Fibroblast of villous mesenchyme (primary cell): ENCODE measurements at regions not wholly inside any gene's neighbourhood (a gene's known extent, or its start where the extent isn't known, plus 50 kb on each side); places are given as distances from the start of the nearest gene placed in this dataset.

Experiments
- DNase-seq: peaks from one replicate; pipeline ENCODE4 v3.0.0-alpha.2; 2010; ENCODE audit warnings: low read depth
- H3K4me3 ChIP-seq: 2 replicates; pipeline ENCODE4 v1.5.1; 2011; ENCODE audit warnings: low read depth, mild to moderate bottlenecking, low read length
- TF ChIP-seq, protein P1 (sequence below): IDR thresholded peaks from 2 replicates; pipeline ENCODE4 v1.5.1; 2012; ENCODE audit warnings: low read depth, mild to moderate bottlenecking, low read length; ENCODE audit not compliant: insufficient read depth

DNA sequence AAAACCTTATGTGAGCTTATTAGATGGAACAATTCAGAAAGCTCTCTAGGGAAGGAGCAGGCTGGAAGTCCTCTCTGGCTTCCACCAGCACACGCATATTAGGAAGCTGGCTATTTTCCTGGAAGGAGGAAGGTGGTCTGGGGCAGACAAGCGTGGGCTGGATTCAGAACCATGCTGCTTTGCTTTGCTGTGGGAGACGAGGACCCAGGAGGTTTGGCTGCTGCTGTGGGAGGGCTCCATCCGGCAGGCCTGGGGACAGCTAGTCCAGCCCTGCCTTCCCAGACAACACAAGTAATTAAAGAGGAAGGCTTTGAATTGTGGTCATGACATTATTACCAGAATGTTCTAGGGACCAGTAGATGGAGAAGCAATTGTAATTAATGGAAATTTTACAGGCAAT, 238.8 kb upstream of the MYT1L start:
- H3K4me3 ChIP-seq: no peak overlapping the region
- TF ChIP-seq, protein P1, sequence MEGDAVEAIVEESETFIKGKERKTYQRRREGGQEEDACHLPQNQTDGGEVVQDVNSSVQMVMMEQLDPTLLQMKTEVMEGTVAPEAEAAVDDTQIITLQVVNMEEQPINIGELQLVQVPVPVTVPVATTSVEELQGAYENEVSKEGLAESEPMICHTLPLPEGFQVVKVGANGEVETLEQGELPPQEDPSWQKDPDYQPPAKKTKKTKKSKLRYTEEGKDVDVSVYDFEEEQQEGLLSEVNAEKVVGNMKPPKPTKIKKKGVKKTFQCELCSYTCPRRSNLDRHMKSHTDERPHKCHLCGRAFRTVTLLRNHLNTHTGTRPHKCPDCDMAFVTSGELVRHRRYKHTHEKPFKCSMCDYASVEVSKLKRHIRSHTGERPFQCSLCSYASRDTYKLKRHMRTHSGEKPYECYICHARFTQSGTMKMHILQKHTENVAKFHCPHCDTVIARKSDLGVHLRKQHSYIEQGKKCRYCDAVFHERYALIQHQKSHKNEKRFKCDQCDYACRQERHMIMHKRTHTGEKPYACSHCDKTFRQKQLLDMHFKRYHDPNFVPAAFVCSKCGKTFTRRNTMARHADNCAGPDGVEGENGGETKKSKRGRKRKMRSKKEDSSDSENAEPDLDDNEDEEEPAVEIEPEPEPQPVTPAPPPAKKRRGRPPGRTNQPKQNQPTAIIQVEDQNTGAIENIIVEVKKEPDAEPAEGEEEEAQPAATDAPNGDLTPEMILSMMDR: no peak
- no peak for DNase-seq

DNA sequence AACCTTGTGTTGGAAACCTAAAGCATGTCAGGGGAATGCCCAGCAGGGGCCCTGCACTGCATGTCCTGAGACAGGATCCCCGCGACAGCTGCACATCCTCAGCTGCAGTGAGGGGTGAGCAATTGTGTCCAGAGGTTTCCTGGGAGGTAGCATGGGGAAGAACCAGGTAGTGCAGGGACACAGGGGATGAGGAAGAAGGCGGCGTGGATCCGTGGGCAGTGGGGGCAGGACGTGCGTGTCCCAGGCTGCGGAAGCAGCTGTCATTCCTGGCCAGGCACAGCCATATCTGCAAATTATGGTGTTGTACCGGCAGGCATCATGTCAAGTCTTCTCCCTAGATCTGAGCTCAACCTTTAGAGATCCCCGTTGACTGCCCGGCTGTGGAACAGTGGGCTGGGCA, 238.2 kb upstream of the MYT1L start:
- DNase-seq: no peak
- no peak overlapping the region for H3K4me3 ChIP-seq
- TF ChIP-seq, protein P1: no peak

DNA sequence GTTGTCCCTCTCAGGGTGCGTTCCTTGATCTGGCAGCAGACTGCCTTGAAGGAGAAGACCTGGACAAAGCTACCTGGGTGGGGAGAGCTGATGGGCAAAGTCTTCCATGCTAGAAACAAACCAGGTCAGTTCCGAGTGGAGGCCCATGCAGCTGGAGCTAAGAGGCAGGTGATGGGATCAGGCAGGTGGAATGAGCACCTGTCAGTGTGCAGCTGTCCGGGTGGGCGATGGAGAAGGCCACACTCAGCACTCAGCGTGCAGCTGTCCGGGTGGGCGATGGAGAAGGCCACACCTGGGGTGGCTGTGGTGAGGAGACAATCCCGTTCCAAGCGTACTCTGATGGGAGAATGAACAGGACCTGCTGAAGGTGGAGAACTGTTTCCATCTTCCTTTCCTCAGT, 237.3 kb upstream of the MYT1L start:
- DNase-seq: no peak
- H3K4me3 ChIP-seq: no peak overlapping the region
- TF ChIP-seq, protein P1: no peak

DNA sequence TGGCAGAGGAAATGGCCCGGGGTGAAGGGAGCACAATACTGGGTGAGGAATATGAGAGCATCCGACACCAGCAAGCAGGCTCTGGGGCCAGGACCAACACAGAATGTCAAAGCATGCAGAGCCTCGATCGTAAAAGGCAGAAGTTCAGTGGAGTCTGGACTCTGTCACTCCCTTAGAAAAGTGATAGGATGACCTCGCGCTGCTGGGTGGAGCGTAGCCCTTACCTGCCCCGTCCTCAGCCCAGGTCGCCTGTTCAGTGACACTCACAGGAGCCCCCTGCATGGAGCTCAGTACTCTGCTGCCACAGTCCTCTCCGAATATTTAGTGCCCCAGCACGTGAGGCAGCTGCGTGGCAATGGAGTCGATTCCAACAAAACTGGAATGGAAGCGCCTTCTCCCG, 236.7 kb upstream of the MYT1L start:
- no peak overlapping the region for H3K4me3 ChIP-seq
- DNase-seq: no peak
- TF ChIP-seq, protein P1: no peak

DNA sequence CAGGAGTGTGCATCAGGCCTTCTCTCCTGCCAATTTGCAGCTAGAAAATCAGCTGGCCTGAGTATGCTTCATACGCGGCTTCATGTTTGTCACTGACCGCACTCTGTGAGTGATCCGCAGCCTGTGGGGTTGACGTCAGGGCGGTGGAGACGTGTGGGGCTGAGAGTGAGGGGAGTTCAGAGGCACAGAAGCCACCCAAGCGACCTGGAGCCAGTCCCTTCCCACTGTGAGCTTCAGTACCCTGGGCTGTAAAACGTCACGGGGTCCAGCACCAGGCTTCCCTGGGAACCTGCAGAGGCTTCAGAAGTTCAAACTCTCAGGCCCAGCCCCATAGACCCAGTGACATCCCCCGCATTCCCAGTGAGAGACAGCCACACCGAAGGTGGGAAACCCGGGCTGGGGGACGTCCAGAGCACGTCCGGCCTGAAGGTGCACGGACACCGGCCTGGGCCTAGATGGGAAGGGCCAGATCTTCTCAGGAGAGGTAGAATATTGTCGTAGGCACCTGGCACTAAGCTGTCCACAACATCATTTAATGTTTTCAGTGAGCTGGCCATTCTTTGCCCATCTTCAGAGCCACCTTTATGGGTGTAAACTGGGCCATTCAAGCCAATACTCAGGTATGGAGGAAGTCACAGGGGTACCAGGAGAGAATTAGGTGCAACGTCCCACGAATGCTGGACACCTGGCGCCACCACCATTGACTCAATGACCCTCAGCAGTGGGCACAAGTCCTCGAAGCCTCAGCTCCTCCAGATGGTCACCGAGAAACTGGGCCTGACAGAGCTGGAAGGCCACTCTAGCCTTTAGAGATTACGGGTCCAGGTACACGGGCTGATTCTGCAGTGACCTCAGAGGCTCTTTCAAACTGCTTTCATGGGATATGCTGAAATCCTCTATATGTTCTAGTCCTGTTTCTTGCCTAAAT, 235.6 kb upstream of the MYT1L start:
- TF ChIP-seq, protein P1: no peak
- H3K4me3 ChIP-seq: no peak overlapping the region
- no peak for DNase-seq

DNA sequence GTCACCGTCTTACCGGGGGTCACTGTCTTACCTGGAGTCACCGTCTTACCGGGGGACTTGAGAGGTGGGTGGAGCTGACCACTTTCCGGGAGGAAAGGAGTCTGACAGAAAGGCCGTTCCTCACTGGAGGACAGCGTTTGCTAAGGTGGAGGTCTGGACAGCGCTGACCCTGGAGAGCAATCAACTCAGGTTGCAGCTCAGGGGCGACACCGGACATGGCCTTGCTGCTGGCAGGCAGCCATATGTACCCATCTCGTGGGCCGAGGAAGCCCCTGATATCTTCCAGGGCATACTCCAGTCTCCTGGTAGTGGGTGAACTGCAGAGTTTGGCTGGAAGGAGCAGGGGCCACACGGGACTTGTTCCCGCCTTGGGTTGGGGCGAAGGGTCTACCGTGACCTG, 234.6 kb upstream of the MYT1L start:
- H3K4me3 ChIP-seq: no peak overlapping the region
- TF ChIP-seq, protein P1: no peak
- no peak for DNase-seq
